HEK293 (cell line): ENCODE measurements at regions not wholly inside any gene's neighbourhood (a gene's known extent, or its start where the extent isn't known, plus 50 kb on each side); places are given as distances from the start of the nearest gene placed in this dataset.

Experiments
- CTCF ChIA-PET: fragments of 350-600 bp; formaldehyde crosslinking; extraction: SDS; loops from one replicate; lab custom pipeline; 2021; ENCODE audit warnings: antibody characterized with exemption; lab: Yijun Ruan, JAX
- POLR2A ChIA-PET: fragments of 300-600 bp; formaldehyde crosslinking; extraction: SDS; loops from one replicate; lab custom pipeline; 2020; ENCODE audit warnings: antibody characterized with exemption, inconsistent platforms; lab: Yijun Ruan, JAX
- H3K27ac ChIP-seq: fragments of 200-500 bp; sonication (Bioruptor generic); 2 replicates; pipeline ENCODE4 v1.5.1; 2014; ENCODE audit warnings: low read depth, low read length, control low read depth, inconsistent platforms; ENCODE audit errors: extremely low read depth
- H3K36me3 ChIP-seq, 2 experiments: fragments of 200-500 bp in 1 of 2; sonication (Bioruptor generic) in 1 of 2; 1 replicate in 1 of 2; 2 replicates in 1 of 2; pipeline ENCODE4 v1.5.1; 2014 to 2017; ENCODE audit warnings: inconsistent platforms in 2 of 2, low read length in 2 of 2; ENCODE audit not compliant: control insufficient read depth in 2 of 2, insufficient read depth in 1 of 2
- H3K4me1 ChIP-seq: fragments of 200-500 bp; sonication (Bioruptor generic); 2 replicates; pipeline ENCODE4 v1.5.1; 2014; ENCODE audit warnings: mild to moderate bottlenecking, low read length, inconsistent platforms; ENCODE audit not compliant: control insufficient read depth, insufficient read depth
- H3K4me3 ChIP-seq: 2 replicates; pipeline ENCODE4 v1.5.1; 2011; ENCODE audit warnings: low read depth, mild to moderate bottlenecking, control low read depth, low read length, moderate library complexity
- H3K9me3 ChIP-seq: fragments of 200-500 bp; sonication (Bioruptor generic); 2 replicates; pipeline ENCODE4 v1.5.1; 2014; ENCODE audit warnings: low read depth, low read length, inconsistent platforms; ENCODE audit not compliant: control insufficient read depth, insufficient read depth
- GLI4 ChIP-seq: fragments of 450-650 bp; formaldehyde crosslinking; IDR thresholded peaks from 2 replicates; pipeline ENCODE4 v1.5.1; 2016; ENCODE audit warnings: missing biosample characterization, missing genetic modification characterization
- HOXD13 ChIP-seq: sonication (generic); formaldehyde crosslinking; IDR thresholded peaks from 2 replicates; pipeline ENCODE4 v1.8.0; 2022; ENCODE audit warnings: missing genetic modification reagents, borderline replicate concordance
- KLF7 ChIP-seq: fragments of 450-650 bp; formaldehyde crosslinking; IDR thresholded peaks from 2 replicates; pipeline ENCODE4 v1.5.1; 2016; ENCODE audit warnings: missing biosample characterization, missing genetic modification characterization, borderline replicate concordance
- SALL2 ChIP-seq: fragments of 450-650 bp; formaldehyde crosslinking; IDR thresholded peaks from 2 replicates; pipeline ENCODE4 v1.5.0; 2017; ENCODE audit warnings: missing biosample characterization, mild to moderate bottlenecking, missing genetic modification characterization, borderline replicate concordance
- SCRT1 ChIP-seq: fragments of 450-650 bp; formaldehyde crosslinking; IDR thresholded peaks from 2 replicates; pipeline ENCODE4 v1.5.1; 2016; ENCODE audit warnings: missing biosample characterization, missing genetic modification characterization, borderline replicate concordance
- WT1 ChIP-seq: fragments of 450-650 bp; formaldehyde crosslinking; IDR thresholded peaks from 2 replicates; pipeline ENCODE4 v1.5.1; 2016; ENCODE audit warnings: missing biosample characterization, missing genetic modification characterization
- ZBTB20 ChIP-seq: fragments of 450-650 bp; formaldehyde crosslinking; IDR thresholded peaks from 2 replicates; pipeline ENCODE4 v1.5.1; 2016; ENCODE audit warnings: missing biosample characterization, missing genetic modification characterization
- ZBTB7A ChIP-seq: fragments of 450-650 bp; formaldehyde crosslinking; IDR thresholded peaks from 2 replicates; pipeline ENCODE4 v1.5.1; 2016; ENCODE audit warnings: low read depth, missing biosample characterization, missing genetic modification characterization
- ZNF132 ChIP-seq: fragments of 450-650 bp; formaldehyde crosslinking; IDR thresholded peaks from 2 replicates; pipeline ENCODE4 v1.5.1; 2017; ENCODE audit warnings: missing biosample characterization, missing genetic modification characterization, borderline replicate concordance
- ZNF140 ChIP-seq: fragments of 450-650 bp; formaldehyde crosslinking; IDR thresholded peaks from 2 replicates; pipeline ENCODE4 v1.5.1; 2016; ENCODE audit warnings: missing biosample characterization, missing genetic modification characterization
- ZNF157 ChIP-seq: fragments of 450-650 bp; formaldehyde crosslinking; IDR thresholded peaks from 2 replicates; pipeline ENCODE4 v1.5.1; 2016; ENCODE audit warnings: missing biosample characterization, missing genetic modification characterization
- ZNF2 ChIP-seq: fragments of 450-650 bp; formaldehyde crosslinking; IDR thresholded peaks from 2 replicates; pipeline ENCODE4 v1.5.1; 2016; ENCODE audit warnings: missing biosample characterization, missing genetic modification characterization
- ZNF501 ChIP-seq: fragments of 450-650 bp; formaldehyde crosslinking; IDR thresholded peaks from 2 replicates; pipeline ENCODE4 v1.5.1; 2016; ENCODE audit warnings: missing biosample characterization, missing genetic modification characterization
- ZNF521 ChIP-seq: fragments of 450-650 bp; formaldehyde crosslinking; IDR thresholded peaks from 2 replicates; pipeline ENCODE4 v1.5.1; 2017; ENCODE audit warnings: missing biosample characterization, mild to moderate bottlenecking, missing genetic modification characterization
- ZNF558 ChIP-seq: fragments of 450-650 bp; formaldehyde crosslinking; IDR thresholded peaks from 2 replicates; pipeline ENCODE4 v1.5.1; 2016; ENCODE audit warnings: missing biosample characterization, missing genetic modification characterization
- ZNF560 ChIP-seq: fragments of 450-650 bp; formaldehyde crosslinking; IDR thresholded peaks from 2 replicates; pipeline ENCODE4 v1.5.1; 2017; ENCODE audit warnings: missing biosample characterization, missing genetic modification characterization, borderline replicate concordance
- ZNF629 ChIP-seq: fragments of 450-650 bp; formaldehyde crosslinking; IDR thresholded peaks from 2 replicates; pipeline ENCODE4 v1.5.1; 2017; ENCODE audit warnings: missing biosample characterization, missing genetic modification characterization
- ZNF660 ChIP-seq: fragments of 450-650 bp; IDR thresholded peaks from 2 replicates; pipeline ENCODE4 v1.5.1; 2018; ENCODE audit warnings: missing biosample characterization, mild to moderate bottlenecking, missing genetic modification characterization
- ZNF670 ChIP-seq: fragments of 450-650 bp; formaldehyde crosslinking; IDR thresholded peaks from 2 replicates; pipeline ENCODE4 v1.5.1; 2016; ENCODE audit warnings: missing biosample characterization, missing genetic modification characterization, low read depth
- ZNF785 ChIP-seq: fragments of 450-650 bp; formaldehyde crosslinking; IDR thresholded peaks from 2 replicates; pipeline ENCODE4 v1.5.1; 2016; ENCODE audit warnings: missing biosample characterization, missing genetic modification characterization
- ZNF837 ChIP-seq: fragments of 450-650 bp; formaldehyde crosslinking; IDR thresholded peaks from 2 replicates; pipeline ENCODE4 v1.5.1; 2016; ENCODE audit warnings: missing biosample characterization, missing genetic modification characterization
- TF ChIP-seq, protein P1 (sequence below): fragments of 450-650 bp; formaldehyde crosslinking; IDR thresholded peaks from 2 replicates; pipeline ENCODE4 v1.5.1; 2016; ENCODE audit warnings: missing biosample characterization, missing genetic modification characterization
- TF ChIP-seq, protein P2 (sequence below): fragments of 450-650 bp; formaldehyde crosslinking; IDR thresholded peaks from 2 replicates; pipeline ENCODE4 v1.5.1; 2017; ENCODE audit warnings: missing biosample characterization, missing genetic modification characterization

DNA sequence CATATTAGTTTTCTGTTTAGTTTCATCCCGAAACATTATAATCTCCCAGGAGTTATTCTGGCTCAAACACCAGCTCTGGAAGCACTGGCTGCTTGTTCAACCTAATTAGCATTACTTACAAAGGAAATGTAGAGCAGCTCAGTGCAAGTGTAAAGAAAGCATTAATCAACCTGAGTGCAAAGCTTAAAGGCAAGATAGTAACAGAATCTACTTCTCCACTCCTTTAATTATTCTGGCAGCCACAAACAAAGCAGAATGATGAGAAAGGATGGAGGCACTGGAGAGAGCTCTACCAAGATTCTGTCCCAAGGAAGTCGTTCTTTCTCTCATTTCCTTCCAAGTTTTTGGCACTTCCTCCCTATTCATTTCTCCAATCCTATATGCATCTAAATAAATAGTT lies 1384.0 kb downstream of the ZPLD1 start:
- H3K36me3 ChIP-seq = no peaks in the 10 kb centered on the region
- no peaks in the 10 kb centered on the region for H3K9me3 ChIP-seq
- no peaks in the 10 kb centered on the region for H3K4me1 ChIP-seq
- H3K27ac ChIP-seq = no peak overlapping the region
- no peak for TF ChIP-seq HOXD13 (CRISPR knock-in tag)
- no peak for TF ChIP-seq ZBTB7A (tag by site-specific recombination)
- TF ChIP-seq, protein P1, sequence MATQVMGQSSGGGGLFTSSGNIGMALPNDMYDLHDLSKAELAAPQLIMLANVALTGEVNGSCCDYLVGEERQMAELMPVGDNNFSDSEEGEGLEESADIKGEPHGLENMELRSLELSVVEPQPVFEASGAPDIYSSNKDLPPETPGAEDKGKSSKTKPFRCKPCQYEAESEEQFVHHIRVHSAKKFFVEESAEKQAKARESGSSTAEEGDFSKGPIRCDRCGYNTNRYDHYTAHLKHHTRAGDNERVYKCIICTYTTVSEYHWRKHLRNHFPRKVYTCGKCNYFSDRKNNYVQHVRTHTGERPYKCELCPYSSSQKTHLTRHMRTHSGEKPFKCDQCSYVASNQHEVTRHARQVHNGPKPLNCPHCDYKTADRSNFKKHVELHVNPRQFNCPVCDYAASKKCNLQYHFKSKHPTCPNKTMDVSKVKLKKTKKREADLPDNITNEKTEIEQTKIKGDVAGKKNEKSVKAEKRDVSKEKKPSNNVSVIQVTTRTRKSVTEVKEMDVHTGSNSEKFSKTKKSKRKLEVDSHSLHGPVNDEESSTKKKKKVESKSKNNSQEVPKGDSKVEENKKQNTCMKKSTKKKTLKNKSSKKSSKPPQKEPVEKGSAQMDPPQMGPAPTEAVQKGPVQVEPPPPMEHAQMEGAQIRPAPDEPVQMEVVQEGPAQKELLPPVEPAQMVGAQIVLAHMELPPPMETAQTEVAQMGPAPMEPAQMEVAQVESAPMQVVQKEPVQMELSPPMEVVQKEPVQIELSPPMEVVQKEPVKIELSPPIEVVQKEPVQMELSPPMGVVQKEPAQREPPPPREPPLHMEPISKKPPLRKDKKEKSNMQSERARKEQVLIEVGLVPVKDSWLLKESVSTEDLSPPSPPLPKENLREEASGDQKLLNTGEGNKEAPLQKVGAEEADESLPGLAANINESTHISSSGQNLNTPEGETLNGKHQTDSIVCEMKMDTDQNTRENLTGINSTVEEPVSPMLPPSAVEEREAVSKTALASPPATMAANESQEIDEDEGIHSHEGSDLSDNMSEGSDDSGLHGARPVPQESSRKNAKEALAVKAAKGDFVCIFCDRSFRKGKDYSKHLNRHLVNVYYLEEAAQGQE (tag by site-specific recombination) = no peak
- no peak for TF ChIP-seq KLF7 (tag by site-specific recombination)
- TF ChIP-seq ZNF670 (tag by site-specific recombination) = no peak
- TF ChIP-seq, all 188 proteins: peak for 0
- H3K4me3 ChIP-seq = no peak overlapping the region
- POLR2A ChIA-PET = no interaction called here
- CTCF ChIA-PET = no interaction called here

DNA sequence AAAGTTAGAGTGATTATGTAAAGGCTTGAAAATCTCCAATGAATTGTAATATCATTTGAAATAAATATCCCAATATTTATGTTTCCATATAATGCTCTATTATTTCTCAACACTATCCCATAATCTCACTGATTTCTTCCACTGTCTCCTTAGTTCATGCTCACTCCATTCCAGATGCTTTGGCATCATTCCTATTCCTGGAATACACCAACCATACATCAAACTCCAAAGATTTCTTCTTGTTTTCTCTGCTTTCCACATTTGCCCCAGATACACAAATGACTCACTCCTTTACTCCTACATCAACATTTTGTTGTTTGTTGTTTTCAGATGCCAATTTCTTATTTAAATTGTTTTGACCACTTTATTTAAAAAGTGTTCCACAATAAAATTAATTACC lies 1390.8 kb downstream of the ZPLD1 start:
- H3K36me3 ChIP-seq = no peaks in the 10 kb centered on the region
- no peak overlapping the region for H3K4me3 ChIP-seq
- no peaks in the 10 kb centered on the region for H3K4me1 ChIP-seq
- ChIA-PET POLR2A (no interaction called here), CTCF (no interaction called here)
- no peak overlapping the region for H3K27ac ChIP-seq
- TF ChIP-seq ZNF501 (tag by site-specific recombination) (no peak), GLI4 (no peak), ZNF560 (tag by site-specific recombination) (no peak), ZNF558 (no peak), ZNF837 (tag by site-specific recombination) (no peak), ZNF2 (tag by site-specific recombination) (no peak), WT1 (tag by site-specific recombination) (no peak), ZBTB20 (tag by site-specific recombination) (no peak), ZNF140 (no peak), ZNF660 (tag by site-specific recombination) (no peak), ZNF132 (tag by site-specific recombination) (no peak), ZNF521 (tag by site-specific recombination) (no peak), ZNF629 (tag by site-specific recombination) (no peak), SCRT1 (tag by site-specific recombination) (no peak), ZNF157 (tag by site-specific recombination) (no peak), ZNF785 (tag by site-specific recombination) (no peak), SALL2 (no peak)
- TF ChIP-seq, protein P2, sequence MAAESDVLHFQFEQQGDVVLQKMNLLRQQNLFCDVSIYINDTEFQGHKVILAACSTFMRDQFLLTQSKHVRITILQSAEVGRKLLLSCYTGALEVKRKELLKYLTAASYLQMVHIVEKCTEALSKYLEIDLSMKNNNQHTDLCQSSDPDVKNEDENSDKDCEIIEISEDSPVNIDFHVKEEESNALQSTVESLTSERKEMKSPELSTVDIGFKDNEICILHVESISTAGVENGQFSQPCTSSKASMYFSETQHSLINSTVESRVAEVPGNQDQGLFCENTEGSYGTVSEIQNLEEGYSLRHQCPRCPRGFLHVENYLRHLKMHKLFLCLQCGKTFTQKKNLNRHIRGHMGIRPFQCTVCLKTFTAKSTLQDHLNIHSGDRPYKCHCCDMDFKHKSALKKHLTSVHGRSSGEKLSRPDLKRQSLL (tag by site-specific recombination) = no peak
- H3K9me3 ChIP-seq = no peaks in the 10 kb centered on the region
